GM12878 (cell line): ENCODE measurements at regions not wholly inside any gene's neighbourhood (a gene's known extent, or its start where the extent isn't known, plus 50 kb on each side); places are given as distances from the start of the nearest gene placed in this dataset.

Experiments used
- ATAC-seq: fragments of 200-7000 bp; cut with Tn5 transposase; 3 replicates; pipeline ENCODE4 v1.9.1; 2020; ENCODE audit warnings: mild to moderate bottlenecking, moderate library complexity
- BruUV-seq: library from RNA; stranded (reverse); fragments of 400-500 nt; replicated peaks from 2 replicates; lab custom pipeline; 2021; lab: Mats Ljungman, UMichigan
- CTCF ChIA-PET: fragments of 300-600 bp; sonication (Branson Sonifier 250); formaldehyde crosslinking; extraction: SDS; loops from one replicate; lab custom pipeline; 2021; ENCODE audit warnings: inconsistent platforms; lab: Yijun Ruan, JAX
- POLR2A ChIA-PET: fragments of 350-600 bp; formaldehyde crosslinking; extraction: SDS; loops from one replicate; lab custom pipeline; 2021; ENCODE audit warnings: inconsistent platforms; lab: Charles Lee
- RAD21 ChIA-PET: fragments of 300-600 bp; sonication (Branson Sonifier 250); formaldehyde crosslinking; loops from one replicate; lab custom pipeline; 2023; ENCODE audit warnings: antibody characterized with exemption; ENCODE audit not compliant: unreplicated experiment; lab: Charles Lee
- SMC1A ChIA-PET: fragments of 300-600 bp; sonication (Branson Sonifier 250); formaldehyde crosslinking; loops from one replicate; lab custom pipeline; 2023; ENCODE audit not compliant: unreplicated experiment, uncharacterized antibody; lab: Charles Lee
- DNase-seq: peaks from one replicate; pipeline ENCODE4 v3.0.0-alpha.2; 2011; ENCODE audit warnings: low read depth, low spot score
- FAIRE-seq: peaks from 3 replicates; lab custom pipeline; 2011; peaks lifted over from hg19 to GRCh38; lab: Jason Lieb, UNC
- H2AFZ ChIP-seq: 2 replicates; pipeline ENCODE4 v1.6.0; 2011; ENCODE audit warnings: low read depth, low read length, control low read depth; ENCODE audit not compliant: control insufficient read depth
- H3K27ac ChIP-seq: 2 replicates; pipeline ENCODE4 v1.5.1; 2011; ENCODE audit warnings: control low read depth; ENCODE audit not compliant: control insufficient read depth, insufficient read depth
- H3K27me3 ChIP-seq, 2 experiments: replicated peaks in 1 of 2; 2 replicates each; pipeline versions ENCODE4 v1.6.0 to v1.6.1; 2011; ENCODE audit warnings: low read length in 1 of 2; ENCODE audit not compliant: control insufficient read depth in 2 of 2, insufficient read depth in 2 of 2
- H3K36me3 ChIP-seq, 2 experiments: 2 replicates each; pipeline ENCODE4 v1.5.1; 2011; ENCODE audit warnings: low read length in 1 of 2; ENCODE audit not compliant: control insufficient read depth in 2 of 2, insufficient read depth in 2 of 2
- H3K4me1 ChIP-seq: 2 replicates; pipeline ENCODE4 v1.6.1; 2011; ENCODE audit warnings: mild to moderate bottlenecking, low read length, moderate library complexity, mixed read lengths; ENCODE audit not compliant: control insufficient read depth, insufficient read depth
- H3K4me2 ChIP-seq: 2 replicates; pipeline ENCODE4 v1.6.0; 2011; ENCODE audit warnings: control low read depth; ENCODE audit not compliant: control insufficient read depth, insufficient read depth
- H3K4me3 ChIP-seq: fragments of 200-600 bp; sonication (generic); 2 replicates; pipeline ENCODE4 v1.5.1; 2016
- H3K79me2 ChIP-seq: 2 replicates; pipeline ENCODE4 v1.6.0; 2011; ENCODE audit warnings: low read length; ENCODE audit not compliant: control insufficient read depth, insufficient read depth
- H3K9ac ChIP-seq: 2 replicates; pipeline ENCODE4 v1.8.0; 2011; ENCODE audit warnings: low read length, control low read depth, mixed read lengths; ENCODE audit not compliant: control insufficient read depth, insufficient read depth
- H3K9me3 ChIP-seq: replicated peaks from 3 replicates; pipeline ENCODE4 v1.5.1; 2011; ENCODE audit warnings: mild to moderate bottlenecking, low read length; ENCODE audit not compliant: control insufficient read depth, insufficient read depth
- H4K20me1 ChIP-seq: 2 replicates; pipeline ENCODE4 v1.6.0; 2011; ENCODE audit not compliant: control insufficient read depth, insufficient read depth
- BCLAF1 ChIP-seq: fragments of 450-650 bp; IDR thresholded peaks from 2 replicates; pipeline ENCODE4 v1.6.1; 2017; ENCODE audit warnings: antibody characterized with exemption, mild to moderate bottlenecking, moderate library complexity
- BRCA1 ChIP-seq: IDR thresholded peaks from 2 replicates; pipeline ENCODE4 v1.6.1; 2011; ENCODE audit warnings: low read depth, low read length, improper control_type of control experiment
- MYB ChIP-seq: fragments of 150-350 bp; IDR thresholded peaks from 2 replicates; pipeline ENCODE4 v1.6.1; 2014; ENCODE audit warnings: mild to moderate bottlenecking, low read depth, low read length, borderline replicate concordance
- SIN3A ChIP-seq: IDR thresholded peaks from 2 replicates; pipeline ENCODE4 v1.6.1; 2012; ENCODE audit warnings: low read depth, low read length, improper control_type of control experiment
- SMAD5 ChIP-seq: IDR thresholded peaks from 2 replicates; pipeline ENCODE4 v1.6.1; 2016; ENCODE audit warnings: antibody characterized with exemption, low read depth
- SRF ChIP-seq, 2 experiments: IDR thresholded peaks; 2 replicates each; pipeline ENCODE4 v1.6.1; 2011; ENCODE audit warnings: low read depth in 2 of 2, low read length in 2 of 2, mild to moderate bottlenecking in 1 of 2, moderate library complexity in 1 of 2
- TBL1XR1 ChIP-seq: IDR thresholded peaks from 2 replicates; pipeline ENCODE4 v1.6.1; 2012; ENCODE audit warnings: low read depth, low read length, improper control_type of control experiment
- USF2 ChIP-seq: IDR thresholded peaks from 2 replicates; pipeline ENCODE4 v1.6.1; 2011; ENCODE audit warnings: low read depth, low read length, improper control_type of control experiment, borderline replicate concordance
- YBX1 ChIP-seq: fragments of 450-650 bp; IDR thresholded peaks from 2 replicates; pipeline ENCODE4 v1.6.1; 2016; ENCODE audit warnings: antibody characterized with exemption
- ZZZ3 ChIP-seq: IDR thresholded peaks from 2 replicates; pipeline ENCODE4 v1.6.1; 2011; ENCODE audit warnings: low read depth; ENCODE audit not compliant: control insufficient read depth, insufficient read length
- in situ Hi-C: fragments of 300-500 bp; cut with MboI; formaldehyde crosslinking; loops from 9 replicates; pipeline ENCODE4 v1.14.3; 2018; ENCODE audit warnings: mixed read lengths
- intact Hi-C: fragments of 100-400 bp; cut with micrococcal nuclease; formaldehyde crosslinking; loops from one replicate; pipeline ENCODE4 v1.14.2; 2022; ENCODE audit not compliant: unreplicated experiment

GRCh38 chr5:30209755-30210154 lies 983.7 kb upstream of the CDH6 start:
- Histone ChIP-seq H3K79me2 (no peaks in the 10 kb centered on the region), H3K4me2 (no peak overlapping the region), H3K9ac (no peak overlapping the region), H3K4me1 (no peaks in the 10 kb centered on the region), H3K4me3 (no peak overlapping the region), H2AFZ (no peak overlapping the region), H3K36me3 (no peaks in the 10 kb centered on the region), H4K20me1 (no peaks in the 10 kb centered on the region), H3K27ac (no peak overlapping the region), H3K9me3 (no peaks in the 10 kb centered on the region), H3K27me3 (no peaks in the 10 kb centered on the region)
- RAD21 ChIA-PET, result no interaction called here
- BruUV-seq, result no TSS peak
- CTCF ChIA-PET, result interaction anchor here (0.5 kb wide), 1 partner anchor 130 kb away, joined by 3 read pairs; no protein-coding TSS in a partner anchor
- DNase-seq, result no peak
- SMC1A ChIA-PET, result no interaction called here
- POLR2A ChIA-PET, result no interaction called here
- TF ChIP-seq ZZZ3 (no peak), SMAD5 (no peak), BCLAF1 (no peak), TBL1XR1 (no peak), SRF (IDR thresholded peaks at IDR 0.05; ENCODE audit: low read depth in 2 of 2, low read length in 2 of 2) (no peak), SIN3A (no peak), YBX1 (no peak), MYB (no peak), BRCA1 (no peak), USF2 (no peak)
- FAIRE-seq, result no peak
- intact Hi-C loops (no loop called here), in situ Hi-C loops (no loop called here)
- ATAC-seq, result no peak
